ENCODE measurements at regions not wholly inside any gene's neighbourhood (a gene's known extent, or its start where the extent isn't known, plus 50 kb on each side); places are given as distances from the start of the nearest gene placed in this dataset.
"Not testable (repeated sequence)": the region's sequence is repeated elsewhere in the genome, so short reads cannot be mapped to it uniquely, and the experiment has no call there.

GRCh38 chr22:22372086-22372485 lies 127.5 kb downstream of the VPREB1 start:
- DNase-seq (ENCODE audit: low spot score) = no peak

DNA sequence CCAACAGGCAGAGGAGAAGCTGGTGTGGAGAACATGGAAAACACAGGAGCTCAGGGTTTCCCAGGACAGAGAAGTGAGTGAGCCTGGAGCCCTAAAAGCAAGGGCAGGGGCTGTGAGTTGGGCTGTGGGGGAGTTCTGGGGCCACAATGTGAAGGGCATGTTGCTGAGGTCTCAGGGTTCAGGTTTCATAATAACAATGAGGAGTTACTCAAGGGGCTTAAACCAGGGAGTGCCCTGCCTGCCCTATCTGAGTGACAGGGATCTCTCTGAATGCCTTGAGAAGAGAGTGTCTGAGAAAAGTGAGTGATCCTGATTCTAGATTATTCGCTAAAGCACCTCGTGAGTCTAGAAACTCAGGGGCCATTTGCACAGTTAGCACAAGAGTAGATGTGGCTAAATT lies 129.6 kb downstream of the VPREB1 start:
- no peak for DNase-seq (ENCODE audit: low spot score)

GRCh38 chr22:22374579-22374978 lies 130.0 kb downstream of the VPREB1 start:
- no peak for DNase-seq (ENCODE audit: low spot score)

DNA sequence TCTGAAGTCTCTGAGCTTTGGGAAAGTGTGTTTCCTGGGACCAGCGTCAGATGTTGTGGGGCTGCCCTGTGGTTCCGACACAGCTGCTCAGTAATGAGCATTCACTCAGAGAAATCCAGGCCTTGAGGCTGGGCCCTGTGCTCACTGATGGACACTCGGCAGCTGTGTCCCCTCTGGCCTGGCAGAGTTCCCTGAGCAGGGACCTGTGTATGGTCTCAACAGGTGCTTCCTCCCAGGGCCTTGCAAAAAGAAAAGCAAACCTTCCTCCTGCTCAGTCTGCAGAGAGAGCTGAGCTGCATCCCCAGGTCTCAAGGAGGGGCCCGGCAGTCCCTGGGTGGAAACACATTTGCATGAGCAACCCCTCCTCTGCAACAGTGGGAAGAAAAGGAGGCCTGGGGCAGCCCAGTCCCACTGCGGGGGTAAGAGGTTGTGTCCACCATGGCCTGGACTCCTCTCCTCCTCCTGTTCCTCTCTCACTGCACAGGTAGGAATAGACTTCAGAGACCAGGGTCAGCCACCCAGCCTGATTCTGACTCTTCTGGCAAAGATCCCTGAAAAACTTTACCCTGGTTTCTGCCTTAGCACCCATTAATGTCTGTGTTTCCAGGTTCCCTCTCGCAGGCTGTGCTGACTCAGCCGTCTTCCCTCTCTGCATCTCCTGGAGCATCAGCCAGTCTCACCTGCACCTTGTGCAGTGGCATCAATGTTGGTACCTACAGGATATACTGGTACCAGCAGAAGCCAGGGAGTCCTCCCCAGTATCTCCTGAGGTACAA lies 131.2 kb downstream of the VPREB1 start:
- no peak for DNase-seq (ENCODE audit: low spot score)

DNA sequence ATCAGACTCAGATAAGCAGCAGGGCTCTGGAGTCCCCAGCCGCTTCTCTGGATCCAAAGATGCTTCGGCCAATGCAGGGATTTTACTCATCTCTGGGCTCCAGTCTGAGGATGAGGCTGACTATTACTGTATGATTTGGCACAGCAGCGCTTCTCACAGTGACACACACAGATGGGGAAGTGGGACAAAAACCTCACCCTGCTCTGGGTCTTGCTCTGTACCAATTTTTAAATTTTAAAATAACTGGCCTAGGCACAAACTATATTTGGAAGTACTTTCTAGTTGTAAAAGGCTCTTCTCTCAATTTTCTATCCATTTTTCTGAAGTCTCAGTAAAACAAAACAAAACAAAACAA lies 131.7 kb downstream of the VPREB1 start:
- no peak for DNase-seq (ENCODE audit: low spot score)

DNA sequence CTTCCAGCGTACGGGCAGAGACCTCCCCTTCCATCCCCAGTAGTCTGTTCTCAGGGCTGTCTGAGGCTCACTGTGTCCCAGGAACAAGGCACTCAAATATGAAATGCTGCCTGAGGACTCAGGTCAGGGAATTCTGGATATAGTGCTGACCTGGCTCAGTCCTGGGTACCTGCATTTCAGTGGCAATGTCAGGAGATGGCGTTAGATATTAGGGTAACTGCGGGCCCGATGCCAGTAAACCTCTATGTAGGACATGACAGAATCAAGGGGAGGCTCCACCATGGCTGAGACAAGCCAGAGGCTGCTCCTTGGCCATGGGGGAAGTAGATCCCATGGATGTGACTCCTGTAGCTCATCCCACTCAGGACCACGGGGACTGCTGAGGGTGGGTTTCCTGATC lies 131.7 kb downstream of the ZNF280B start:
- DNase-seq (ENCODE audit: low spot score) = not testable (repeated sequence)

DNA sequence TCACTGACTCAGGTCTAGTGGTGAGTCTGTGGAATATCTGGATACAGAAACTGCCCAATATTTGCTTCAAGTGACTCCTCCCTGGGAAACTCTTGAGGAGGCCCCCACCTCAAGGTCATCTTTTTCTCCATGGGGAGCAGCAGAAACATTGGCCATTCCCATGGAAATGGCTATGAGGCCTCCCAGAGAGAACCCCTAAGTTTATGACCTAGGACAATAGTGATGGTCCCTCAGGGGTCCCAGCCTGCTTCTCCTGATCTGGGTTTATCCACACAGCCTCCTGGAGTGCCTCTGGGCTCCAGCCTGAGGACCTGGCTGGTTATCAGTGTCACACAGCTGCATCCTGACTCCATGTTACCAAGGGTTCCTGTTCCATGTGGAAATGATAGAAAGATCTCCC lies 131.2 kb downstream of the ZNF280B start:
- no peak for DNase-seq (ENCODE audit: low spot score)

- DNase-seq (ENCODE audit: low spot score) = no peak
Measured at GRCh38 chr22:22378446-22379415, 129.8 kb downstream of the ZNF280B start.

GRCh38 chr22:22380098-22381030 lies 128.2 kb downstream of the ZNF280B start:
- DNase-seq (ENCODE audit: low spot score) = no peak

DNA sequence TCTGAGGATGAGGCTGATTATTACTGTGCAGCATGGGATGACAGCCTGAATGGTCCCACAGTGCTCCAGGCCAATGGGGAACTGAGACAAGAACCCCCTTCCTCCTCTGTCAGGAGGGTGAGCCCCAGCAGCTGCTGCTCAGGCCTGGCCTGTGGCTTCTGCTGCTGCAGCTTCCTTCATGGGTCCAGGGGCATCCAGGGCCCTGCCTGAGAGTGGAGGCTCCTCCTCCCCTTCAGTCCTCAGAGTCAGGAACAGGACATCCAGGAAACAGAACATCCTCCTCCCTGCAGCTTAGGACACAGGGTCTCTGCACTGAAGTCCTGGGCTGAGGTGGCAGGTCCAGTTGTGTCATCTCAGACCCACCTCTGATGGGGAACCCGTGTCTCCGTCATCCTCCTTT lies 127.2 kb downstream of the ZNF280B start:
- DNase-seq (ENCODE audit: low spot score) = not testable (repeated sequence)

DNA sequence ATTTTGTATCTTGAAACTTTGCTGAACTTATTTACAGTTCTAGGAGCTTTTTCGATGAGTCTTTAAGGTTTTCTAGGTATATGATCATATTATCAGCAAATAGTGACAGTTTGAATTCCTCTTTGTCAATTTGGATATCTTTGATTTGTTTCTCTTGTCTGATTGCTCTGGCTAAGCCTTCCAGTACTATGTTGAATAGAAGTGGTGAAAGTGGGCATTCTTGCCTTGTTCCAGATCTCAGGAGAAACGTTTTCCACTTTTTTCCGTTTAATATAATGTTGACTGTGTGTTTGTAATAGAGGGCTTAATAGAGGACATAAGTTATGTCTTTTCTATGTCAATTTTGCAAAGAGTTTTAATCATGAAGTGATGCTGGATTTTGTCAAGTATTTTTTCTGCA lies 124.3 kb downstream of the ZNF280B start:
- no peak for DNase-seq (ENCODE audit: low spot score)

DNA sequence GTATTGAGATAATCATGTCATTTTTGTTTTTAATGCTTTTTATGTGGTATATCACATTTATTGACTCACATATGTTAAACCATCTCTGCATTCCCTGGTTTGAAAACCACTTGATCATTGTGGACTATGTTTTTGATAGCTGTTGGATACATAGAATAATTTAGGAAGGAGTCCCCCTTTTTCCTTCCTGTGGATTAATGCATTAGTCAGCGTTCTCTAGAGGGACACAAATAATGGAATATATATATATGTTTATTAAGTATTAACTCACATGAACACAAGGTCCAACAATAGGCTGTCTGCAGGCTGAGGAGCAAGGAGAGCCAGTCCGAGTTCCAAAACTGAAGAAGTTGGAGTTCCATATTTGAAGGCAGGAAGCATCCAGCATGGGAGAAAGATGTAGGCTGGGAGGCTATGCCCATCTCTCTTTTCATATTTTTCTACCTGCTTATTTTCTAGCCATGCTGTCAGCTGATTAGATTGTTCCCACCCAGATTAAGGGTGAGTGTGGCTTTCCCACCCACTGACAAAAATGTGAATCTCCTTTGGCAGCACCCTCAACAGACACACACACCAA lies 123.8 kb downstream of the ZNF280B start:
- no peak for DNase-seq (ENCODE audit: low spot score)

- no peak for DNase-seq (ENCODE audit: low spot score)
Measured at GRCh38 chr22:22386602-22387385, 121.7 kb downstream of the ZNF280B start.

DNA sequence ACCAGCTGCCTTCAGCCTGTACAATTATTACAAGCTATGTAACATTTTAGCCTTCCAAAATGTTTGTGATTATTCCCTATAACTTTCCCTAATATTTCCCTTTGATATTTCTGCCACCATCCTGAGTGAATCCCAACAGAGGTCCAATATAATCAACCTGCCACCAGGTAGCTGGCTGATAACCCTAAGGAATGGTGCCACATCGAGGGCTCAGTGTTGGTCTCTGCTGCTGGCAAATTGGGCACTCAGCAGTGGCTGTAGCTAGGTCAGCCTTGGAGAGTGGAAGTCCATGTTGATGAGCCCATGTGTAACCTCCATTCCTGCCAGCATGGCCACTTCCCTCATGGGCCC lies 121.2 kb downstream of the ZNF280B start:
- no peak for DNase-seq (ENCODE audit: low spot score)

GRCh38 chr22:22388090-22388489 lies 120.5 kb downstream of the ZNF280B start:
- no peak for DNase-seq (ENCODE audit: low spot score)

- DNase-seq (ENCODE audit: low spot score) = no peak
Measured at GRCh38 chr22:22388494-22388893, 120.0 kb downstream of the ZNF280B start.

- DNase-seq (ENCODE audit: low spot score) = no peak
Measured at GRCh38 chr22:22389467-22389866, 119.1 kb downstream of the ZNF280B start.

DNA sequence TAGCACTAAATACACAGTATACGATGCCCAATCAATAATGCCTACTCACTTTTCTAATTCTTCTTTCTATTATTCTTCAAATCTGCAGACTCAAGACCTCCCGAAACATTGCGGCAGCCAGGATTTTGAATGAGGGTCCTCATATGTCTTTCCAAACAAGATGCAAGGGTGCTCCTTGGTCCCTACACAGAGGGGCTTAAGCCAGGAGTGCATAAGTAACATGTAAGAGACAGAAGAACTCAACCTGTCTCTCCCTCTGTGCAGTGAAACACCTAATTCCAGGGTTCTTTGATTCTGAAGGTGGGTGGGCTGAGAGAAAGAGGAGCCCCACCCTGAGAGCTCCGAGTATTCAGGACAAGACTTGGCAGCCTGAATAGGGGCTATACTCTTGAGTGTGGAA lies 117.6 kb downstream of the ZNF280B start:
- DNase-seq (ENCODE audit: low spot score) = no peak

GRCh38 chr22:22391543-22391942 lies 117.0 kb downstream of the ZNF280B start:
- no peak for DNase-seq (ENCODE audit: low spot score)

DNA sequence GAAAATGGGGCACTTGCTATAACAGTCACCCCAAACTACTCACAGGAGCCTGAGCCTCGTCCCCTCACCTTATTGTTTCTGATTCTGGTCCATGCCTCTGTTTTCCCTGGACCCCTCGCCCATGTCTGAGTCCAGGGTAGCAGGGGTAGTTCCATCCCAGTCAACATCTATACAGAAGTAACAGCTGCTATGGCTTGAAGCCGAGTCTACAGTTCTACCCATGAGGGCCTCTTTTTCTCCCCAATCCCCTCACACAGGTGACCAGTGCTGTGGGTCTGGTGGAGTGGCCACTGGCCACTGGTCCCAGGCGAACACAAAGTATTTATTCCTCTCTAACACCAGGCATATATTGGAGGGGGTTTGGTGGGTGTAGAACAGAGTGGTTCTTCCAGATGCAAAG lies 116.4 kb downstream of the ZNF280B start:
- DNase-seq (ENCODE audit: low spot score) = no peak

GRCh38 chr22:22394591-22394990 lies 114.0 kb downstream of the ZNF280B start:
- DNase-seq (ENCODE audit: low spot score) = no peak
